SK-N-DZ (cell line): ENCODE measurements at regions not wholly inside any gene's neighbourhood (a gene's known extent, or its start where the extent isn't known, plus 50 kb on each side); places are given as distances from the start of the nearest gene placed in this dataset.

Experiments used
- DNase-seq: peaks from one replicate; pipeline ENCODE4 v3.0.0-alpha.2; 2015; ENCODE audit warnings: low spot score

DNA sequence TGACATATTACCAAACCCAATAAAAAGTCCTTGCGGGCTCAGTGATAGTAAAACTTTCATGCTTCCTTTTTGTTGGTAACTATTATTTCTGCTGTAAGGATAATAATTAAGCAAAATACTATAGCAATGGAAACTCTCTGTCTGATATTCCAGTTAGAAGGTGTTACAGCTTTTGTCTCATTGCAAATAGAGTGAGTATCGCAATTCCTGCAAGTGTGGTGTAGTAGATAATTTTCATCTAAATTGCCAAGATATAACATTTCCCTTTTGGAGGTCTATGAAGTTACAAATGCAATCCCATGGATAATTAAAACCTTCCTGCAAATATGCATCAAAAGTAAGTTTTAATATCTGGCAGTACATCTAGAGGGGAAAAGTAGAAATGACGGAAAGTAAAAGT, 88.7 kb upstream of the CD93 start:
- no peak for DNase-seq

- no peak for DNase-seq
These were observed 81.3 kb upstream of the CD93 start for GRCh38 chr20:23167431-23167830.

DNA sequence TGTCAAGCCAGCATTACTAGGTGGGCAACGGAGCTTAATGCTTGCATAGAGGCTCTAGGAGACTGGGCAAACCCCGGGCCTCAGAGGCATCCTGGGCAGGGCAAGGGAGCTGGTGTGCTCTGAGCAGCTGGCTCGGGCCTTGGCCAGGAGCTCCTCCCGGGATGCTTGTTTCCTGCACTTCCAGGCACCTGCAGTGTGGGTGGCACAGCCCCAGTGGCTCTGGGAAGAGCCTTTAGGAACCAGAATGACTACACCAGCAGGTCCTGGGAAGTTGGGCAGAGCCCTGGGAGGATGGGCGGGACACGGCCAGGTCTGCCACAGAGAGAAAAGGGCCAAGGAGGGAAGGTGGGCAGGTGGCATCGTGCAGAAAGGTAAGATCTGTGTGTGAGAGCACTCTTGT, 80.4 kb upstream of the CD93 start:
- no peak for DNase-seq

DNA sequence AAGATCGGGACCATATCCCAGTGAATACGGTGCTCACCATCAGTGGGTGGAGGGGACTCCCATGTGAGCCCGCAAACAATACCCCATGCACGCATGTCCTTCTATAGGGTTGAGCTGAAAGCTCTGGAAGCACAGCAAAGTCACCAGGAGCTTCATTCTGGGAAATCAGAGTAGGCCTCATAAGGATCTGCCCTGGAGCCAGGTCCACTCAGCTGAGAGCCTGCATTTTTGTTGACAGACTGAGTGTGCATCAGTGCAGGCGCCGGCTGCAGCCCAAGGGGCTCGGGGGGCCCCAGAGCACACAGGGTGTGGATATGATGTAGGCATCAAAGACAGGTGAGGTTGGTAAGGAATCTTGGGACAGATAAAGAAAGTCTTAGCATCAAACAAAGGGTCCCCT, 79.8 kb upstream of the CD93 start:
- DNase-seq: no peak

DNA sequence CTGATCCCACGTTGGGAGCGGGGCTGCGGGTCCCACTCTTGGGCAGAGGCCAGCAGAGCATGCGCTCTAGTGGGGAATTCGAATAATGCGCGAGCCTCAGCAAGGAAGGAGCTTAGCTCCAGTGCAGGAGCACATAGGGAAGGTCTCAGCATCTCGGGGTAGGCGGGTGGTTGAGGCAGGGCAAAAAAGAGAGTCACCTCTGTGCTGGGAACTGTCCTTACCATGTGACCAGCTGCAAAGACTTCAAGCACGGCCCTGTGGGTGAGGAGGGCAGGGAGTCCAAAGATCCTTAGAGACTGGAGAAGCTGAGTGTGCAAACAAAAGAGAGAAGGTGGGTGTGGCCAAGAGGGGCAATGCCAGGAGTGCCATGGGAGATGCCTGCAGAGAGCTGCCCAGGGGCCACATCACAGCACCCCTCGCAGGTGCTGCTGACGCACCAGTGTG, 79.2 kb upstream of the CD93 start:
- DNase-seq: no peak

GRCh38 chr20:23164176-23164601, 78.1 kb upstream of the CD93 start:
- no peak for DNase-seq

DNA sequence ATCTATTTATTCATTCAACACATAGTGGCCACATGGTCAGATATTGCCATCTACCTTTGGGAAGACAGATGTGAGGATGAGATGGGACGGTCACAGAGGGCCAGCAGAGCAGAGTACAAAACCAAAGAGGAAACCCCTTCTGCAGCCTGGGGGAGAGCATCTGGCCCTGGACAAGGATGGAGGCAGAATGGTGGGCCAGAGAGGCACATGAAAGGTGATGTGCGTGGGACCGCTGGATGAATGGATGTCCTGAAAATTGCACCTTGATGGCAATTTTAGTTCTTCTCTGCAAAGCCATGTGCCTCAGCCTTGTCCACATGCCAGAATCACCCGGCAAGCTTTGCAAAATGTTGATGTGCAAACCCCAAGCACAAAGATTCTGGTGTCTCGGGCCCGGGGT, 77.4 kb upstream of the CD93 start:
- DNase-seq: no peak

GRCh38 chr20:23162887-23163286, 76.8 kb upstream of the CD93 start:
- no peak for DNase-seq

DNA sequence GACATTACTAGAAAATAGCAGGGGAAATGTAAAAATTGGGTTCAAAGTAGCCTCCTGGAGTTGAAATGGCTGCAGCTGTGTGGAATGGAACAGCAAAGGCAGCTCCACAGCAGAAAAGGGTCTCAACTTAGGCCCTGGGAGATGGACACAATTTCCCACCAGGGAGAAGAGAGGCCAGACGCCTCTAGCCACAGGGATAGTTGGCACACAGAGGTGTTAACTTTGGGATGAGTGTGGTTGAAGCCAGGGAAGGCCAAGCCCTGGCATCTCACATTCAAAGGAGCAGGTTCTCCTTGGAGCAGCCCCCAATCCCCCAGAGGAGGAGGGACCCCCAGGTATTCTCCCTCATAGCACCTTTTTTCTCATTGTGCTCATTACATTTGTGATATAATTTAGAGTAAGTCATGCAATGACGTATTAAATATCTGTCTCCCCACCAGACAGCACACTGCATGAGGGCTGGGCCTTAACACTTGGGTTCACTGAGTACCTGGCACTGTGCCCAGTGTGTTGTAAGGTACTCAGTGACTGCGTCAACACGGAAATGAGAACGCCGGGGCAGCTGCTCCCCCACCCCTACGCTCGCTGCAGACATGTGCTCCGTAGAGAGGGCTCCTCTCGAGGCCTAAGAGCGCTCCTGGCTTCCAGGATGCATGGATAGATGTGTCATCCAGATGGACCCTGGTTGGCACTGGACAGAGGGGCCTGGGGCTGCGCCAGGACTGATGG, 76.0 kb upstream of the CD93 start:
- DNase-seq: no peak

GRCh38 chr20:23161244-23161891, 75.2 kb upstream of the CD93 start:
- DNase-seq: no peak

DNA sequence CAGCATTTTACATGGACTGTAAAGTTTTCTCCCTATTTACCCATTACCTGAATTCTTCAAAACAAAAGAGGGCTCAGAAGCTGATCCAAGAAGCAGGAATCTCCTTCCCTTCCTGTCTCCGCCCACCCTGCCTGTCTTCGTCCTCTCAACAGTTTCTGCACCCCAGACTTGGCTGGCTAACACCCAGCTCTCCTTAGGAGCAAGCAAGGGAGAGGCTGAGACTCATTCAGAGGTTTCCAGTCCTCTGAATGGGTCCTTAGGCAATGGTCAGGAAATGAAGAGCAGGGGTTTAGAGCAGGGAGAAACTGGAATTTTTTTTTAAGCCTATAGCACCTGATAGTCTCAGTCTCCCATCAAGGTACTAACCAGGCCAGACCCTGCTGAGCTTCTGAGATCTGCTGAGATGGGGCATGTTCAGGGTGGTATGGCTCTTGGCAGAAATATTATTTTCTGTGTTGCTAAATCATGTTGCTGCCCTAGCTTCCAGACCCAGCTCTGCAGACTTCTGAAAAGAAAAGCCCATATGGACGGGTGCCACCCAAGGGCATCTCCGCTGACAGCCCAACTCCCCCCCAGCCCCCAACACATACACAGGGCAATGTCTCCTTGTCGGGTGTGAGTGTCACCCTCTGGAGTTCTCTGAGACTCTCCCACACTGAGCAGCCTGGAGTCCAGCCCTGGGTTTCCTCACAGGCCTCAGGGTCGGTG, 74.6 kb upstream of the CD93 start:
- DNase-seq: no peak

- DNase-seq: no peak
These were observed 73.8 kb upstream of the CD93 start for GRCh38 chr20:23159947-23160318.

DNA sequence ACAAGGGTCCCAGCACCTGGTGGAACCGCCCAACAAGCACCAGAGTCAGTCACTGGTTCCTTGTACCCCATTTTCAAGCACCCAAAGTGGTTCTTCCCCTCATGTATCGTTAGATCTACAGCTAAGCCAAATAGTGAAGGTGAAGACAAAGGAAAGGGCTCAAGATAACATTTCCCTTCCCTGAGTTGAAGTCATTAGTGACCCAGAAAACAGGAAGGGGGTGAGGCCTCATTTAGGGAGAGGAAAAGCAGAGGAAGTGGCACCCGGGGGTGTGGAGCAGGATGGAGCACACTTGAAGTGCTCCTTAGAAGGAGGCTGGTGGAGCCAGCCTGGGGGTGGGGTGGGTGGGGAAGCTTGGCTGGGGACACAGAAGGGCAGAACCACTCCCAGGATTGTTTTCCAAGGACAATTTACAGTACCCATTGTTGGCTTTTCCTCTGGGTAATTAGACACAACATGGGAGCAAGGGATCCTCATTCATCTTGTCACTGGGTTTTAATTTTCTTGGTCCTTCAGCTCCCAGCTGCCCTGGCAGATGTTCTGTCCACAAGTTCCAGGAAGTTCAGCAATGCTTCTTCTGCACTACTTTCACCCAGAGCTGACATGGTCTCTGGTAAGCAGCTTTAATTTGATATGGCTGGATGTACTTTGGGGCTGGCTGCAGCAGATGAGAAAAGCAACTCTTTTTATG, 73.3 kb upstream of the CD93 start:
- no peak for DNase-seq

- DNase-seq: no peak
These were observed 71.6 kb upstream of the CD93 start for GRCh38 chr20:23157734-23158133.

DNA sequence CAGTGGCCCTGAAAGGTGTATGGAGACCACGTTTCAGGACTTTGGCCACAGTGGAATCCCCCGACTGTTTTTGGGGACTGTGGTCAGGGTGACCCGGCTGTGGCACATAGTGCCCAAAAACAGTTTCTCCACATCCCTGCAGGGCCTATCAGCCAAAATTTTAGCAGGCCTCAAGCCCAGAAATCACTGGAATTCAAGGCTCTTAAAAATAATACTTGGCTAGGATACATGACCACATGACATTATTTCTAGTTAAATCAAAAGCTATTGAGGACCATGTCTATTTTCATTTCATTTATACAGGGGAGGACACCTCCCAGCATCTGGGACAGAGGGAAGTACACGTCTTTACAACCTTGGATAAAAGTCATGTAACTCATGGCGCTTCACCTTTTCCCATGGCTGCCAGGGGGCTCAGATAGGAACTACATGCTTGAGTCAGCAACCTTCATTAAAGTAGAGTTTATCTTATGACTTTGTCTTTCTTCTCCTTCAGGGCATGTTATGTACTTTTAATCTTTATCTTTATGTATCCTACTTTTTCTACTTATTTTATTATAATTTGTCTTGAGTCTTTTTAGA, 70.8 kb upstream of the CD93 start:
- DNase-seq: no peak

DNA sequence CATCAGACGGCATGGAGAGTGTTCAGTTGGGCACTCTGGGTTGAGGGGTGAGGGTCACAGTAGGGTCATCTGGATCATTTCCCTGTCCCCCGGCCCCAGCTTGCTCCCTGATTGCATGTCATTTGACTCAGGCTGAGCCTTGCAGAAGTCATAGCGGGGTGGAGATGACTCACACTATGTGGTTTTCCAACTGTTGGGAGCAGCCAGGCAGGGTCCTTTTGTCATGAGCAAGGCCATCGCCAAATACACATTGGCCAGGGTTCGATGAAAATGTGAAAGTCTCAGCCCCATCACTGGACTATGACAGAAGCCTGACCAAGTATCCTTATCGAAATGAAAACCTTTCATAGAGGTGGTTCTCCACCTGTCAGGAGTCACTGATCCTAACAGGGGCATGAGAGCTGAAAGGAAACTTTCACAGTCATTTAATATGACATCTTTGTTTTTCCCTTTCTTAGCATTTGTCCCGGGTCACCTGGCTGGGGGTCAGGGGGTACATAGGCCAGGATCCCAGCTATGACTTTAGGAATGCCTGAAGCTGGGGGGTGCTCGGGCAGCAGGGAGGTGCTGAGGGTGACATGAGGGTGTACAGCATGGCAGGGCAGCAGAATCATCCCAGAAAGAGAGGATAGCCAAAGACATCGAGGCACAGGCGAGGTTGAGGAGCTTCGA, 70.2 kb upstream of the CD93 start:
- DNase-seq: no peak

DNA sequence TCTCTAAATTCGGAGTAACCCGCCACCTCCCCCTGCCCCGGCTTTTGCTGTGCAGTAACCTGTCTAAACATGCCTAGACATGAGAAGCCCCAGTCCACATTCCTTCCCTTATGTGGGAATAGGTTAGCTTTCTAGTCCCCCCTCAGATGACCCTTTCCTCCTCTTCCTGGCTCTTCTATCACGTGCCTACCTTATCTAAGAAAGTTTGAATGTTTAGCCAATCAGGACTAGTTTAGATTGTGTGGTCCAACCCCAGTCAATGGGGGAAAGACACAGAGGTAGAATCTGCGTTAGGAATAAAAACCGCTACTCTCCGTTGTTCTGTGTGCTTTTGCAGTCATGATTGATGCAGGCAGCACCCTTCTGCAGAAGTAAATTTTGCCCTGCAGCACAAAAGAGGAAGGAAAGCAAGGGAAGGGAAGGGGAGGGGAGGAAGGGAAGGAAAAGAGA, 69.0 kb upstream of the CD93 start:
- no peak for DNase-seq

GRCh38 chr20:23153696-23154341, 67.7 kb upstream of the CD93 start:
- no peak for DNase-seq

- DNase-seq: no peak
These were observed 66.8 kb upstream of the CD93 start for GRCh38 chr20:23152902-23153301.

DNA sequence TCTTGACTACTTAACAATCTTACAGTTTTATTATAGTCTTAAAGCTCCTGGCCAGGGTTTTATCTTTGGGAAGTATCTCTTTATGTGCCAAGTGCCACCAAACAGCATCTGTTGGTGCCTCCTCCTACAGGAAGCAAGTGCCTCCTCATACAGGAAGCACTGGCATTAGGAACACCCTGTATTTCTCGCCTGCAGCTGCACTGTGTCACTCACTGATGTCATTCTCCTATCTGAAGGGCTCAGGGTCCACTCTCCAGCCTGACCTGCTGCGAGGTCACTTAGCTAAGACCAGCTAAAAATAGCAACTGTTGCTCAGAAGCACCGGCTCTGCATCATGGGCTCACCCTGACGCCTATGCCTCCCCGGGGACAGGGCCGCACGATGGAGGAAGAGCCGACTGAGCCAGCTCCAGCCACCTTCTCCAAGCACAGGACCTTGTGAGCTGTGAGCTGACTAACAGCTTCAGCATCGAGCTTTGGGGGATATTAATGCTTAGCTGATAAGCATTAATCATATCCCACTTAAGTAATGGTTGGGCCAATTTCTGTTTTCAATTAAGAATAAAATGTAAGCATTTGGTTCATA, 66.3 kb upstream of the CD93 start:
- DNase-seq: no peak
